ENCODE measurements at regions not wholly inside any gene's neighbourhood (a gene's known extent, or its start where the extent isn't known, plus 50 kb on each side); places are given as distances from the start of the nearest gene placed in this dataset.

DNA sequence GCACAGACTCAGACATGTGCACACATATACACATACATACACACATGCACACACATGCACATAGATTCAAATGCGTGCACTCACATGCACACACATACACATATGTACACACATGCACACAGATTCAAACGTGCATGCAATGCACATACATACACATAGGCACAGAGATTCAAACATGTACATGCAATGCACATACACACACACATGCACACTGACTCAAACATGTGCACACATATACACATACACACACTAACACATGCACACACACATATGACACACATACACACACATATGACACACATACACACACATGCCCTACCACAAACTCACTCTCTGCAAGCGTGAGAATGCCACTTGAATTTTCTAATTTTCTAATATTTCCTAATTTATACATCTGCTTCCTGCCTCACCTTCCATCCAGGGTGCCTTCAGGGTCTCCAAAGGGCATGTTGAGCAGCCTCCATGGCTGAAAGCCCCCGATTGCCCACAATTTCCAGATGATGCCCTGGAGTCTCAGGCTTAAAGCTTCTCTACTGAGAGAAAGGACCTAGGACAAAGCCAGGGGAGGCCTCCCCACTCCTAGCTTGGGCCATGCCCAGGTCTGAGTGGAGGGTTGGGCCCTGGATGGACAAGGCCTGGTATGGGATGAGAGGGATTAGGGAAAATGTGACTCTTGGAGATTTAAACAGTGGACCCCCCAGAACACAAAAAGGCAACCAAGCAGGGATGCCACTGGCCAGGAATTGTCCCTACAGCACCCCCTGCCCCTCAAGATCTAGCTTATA is 487.1 kb downstream of the TCERG1L start:
- TF ChIP-seq, protein P1, sequence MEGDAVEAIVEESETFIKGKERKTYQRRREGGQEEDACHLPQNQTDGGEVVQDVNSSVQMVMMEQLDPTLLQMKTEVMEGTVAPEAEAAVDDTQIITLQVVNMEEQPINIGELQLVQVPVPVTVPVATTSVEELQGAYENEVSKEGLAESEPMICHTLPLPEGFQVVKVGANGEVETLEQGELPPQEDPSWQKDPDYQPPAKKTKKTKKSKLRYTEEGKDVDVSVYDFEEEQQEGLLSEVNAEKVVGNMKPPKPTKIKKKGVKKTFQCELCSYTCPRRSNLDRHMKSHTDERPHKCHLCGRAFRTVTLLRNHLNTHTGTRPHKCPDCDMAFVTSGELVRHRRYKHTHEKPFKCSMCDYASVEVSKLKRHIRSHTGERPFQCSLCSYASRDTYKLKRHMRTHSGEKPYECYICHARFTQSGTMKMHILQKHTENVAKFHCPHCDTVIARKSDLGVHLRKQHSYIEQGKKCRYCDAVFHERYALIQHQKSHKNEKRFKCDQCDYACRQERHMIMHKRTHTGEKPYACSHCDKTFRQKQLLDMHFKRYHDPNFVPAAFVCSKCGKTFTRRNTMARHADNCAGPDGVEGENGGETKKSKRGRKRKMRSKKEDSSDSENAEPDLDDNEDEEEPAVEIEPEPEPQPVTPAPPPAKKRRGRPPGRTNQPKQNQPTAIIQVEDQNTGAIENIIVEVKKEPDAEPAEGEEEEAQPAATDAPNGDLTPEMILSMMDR (IDR thresholded peaks at IDR 0.05; ENCODE audit: low read depth, low read length), result no peak
- no peak for TF ChIP-seq EZH2phosphoT487 (IDR thresholded peaks at IDR 0.05; ENCODE audit: low read depth)

Measured in OCI-LY3 (cell line).